ENCODE measurements at regions not wholly inside any gene's neighbourhood (a gene's known extent, or its start where the extent isn't known, plus 50 kb on each side); places are given as distances from the start of the nearest gene placed in this dataset.

DNA sequence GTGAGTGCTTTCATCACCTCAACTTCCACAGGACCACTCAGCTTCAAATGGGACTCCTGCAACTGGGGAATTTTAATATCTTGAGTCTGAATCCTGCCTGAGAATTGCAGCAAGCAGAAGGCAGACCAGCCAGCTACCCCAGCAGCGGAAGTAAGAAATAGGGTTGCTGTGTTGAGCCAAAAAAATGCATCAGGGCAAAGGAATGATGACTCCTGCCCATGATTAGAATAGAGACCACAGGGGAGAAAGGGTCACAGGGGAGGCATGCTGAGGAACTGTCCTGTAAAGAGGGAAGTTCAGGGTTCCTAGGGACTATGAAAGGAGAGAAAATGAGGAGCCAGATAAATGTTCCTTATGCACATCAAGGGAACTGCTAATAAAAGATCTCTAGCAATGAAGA lies 370.2 kb downstream of the KCTD12 start:
- DNase-seq (ENCODE audit: low read depth): no peak

- no peak for DNase-seq (ENCODE audit: low read depth)
Observed at GRCh38 chr13:76512721-76513145, 373.5 kb downstream of the KCTD12 start.

- DNase-seq (ENCODE audit: low read depth): no peak
Observed at GRCh38 chr13:76505437-76505836, 380.8 kb downstream of the KCTD12 start.

DNA sequence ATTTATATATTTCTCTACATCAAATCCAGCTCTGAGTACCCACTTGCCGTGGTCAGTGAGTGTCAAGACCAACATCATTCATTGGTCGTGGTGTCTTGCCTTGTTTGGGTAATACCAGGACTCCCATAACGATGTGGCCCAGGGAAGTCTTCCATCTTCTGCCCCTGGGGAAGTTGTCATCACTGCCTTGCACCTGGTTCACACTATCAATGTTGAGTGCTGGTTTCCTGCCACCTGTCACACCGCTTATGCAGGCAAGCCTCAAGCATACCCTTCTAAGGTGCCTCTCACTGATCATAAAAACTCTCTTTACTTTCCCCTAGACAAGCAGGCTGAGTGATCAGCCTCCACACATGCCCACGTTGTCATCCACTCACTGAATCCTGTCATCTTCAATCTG lies 382.4 kb downstream of the KCTD12 start:
- DNase-seq (ENCODE audit: low read depth): no peak

GRCh38 chr13:76503291-76503690 lies 382.9 kb downstream of the KCTD12 start:
- no peak for DNase-seq (ENCODE audit: low read depth)

- no peak for DNase-seq (ENCODE audit: low read depth)
Observed at GRCh38 chr13:76500894-76501293, 385.3 kb downstream of the KCTD12 start.

DNA sequence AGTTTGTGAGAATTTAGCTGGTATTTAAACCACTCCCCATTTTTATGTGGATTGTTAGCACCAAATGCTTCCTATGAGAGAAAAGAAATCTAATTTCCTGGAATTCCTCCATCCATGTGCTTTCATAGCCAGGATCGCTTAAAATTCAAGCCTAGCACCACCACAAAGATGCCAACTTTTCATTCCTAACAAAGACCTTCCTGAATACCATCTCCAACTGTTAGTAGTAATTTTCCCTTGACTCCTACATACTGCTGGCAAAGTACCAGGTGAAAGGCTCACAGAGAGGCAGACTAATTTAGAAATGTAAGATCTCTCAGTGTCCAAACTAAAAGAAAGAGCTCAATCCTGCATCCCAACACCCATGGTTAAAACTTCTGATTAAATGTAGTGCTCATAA lies 386.3 kb downstream of the KCTD12 start:
- DNase-seq (ENCODE audit: low read depth): no peak

- no peak for DNase-seq (ENCODE audit: low read depth)
Observed at GRCh38 chr13:76489274-76489673, 396.9 kb downstream of the KCTD12 start.

DNA sequence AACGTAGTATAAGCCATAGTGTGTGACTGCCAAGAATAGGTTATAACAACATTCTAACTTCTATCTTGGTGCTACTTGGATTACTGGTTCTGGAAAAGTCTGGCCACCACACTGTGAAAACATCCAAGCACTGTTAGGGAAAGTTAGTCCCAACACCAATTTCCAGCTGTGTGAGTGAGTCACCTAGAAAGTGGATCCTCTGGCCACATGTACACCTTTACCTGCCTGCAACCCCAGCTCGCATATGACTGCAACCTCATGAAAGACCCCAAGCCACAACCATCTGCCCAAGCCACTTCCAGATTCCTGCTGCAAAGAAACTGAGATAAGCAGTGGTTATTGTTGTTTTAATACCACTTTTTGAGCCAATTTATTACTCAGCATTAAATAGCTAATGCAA lies 404.5 kb downstream of the KCTD12 start:
- DNase-seq (ENCODE audit: low read depth): no peak

DNA sequence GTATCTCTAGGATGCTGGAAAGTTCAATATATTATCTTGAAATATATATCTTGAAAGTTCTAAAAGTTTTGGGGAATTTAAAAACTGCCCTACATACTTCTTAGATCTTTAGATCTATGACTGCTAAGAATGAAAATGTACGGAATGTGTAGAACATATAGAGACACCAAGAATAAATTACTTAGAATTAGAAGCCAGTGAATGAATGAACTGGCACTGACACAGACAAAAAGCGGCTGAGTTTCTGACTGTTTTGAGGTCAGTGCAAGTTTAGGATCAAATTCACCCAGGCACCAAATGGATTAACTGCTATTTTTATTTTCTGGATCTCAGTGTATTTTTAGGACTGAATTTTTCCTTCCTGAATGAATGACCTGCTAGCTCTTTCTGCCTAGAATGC lies 411.2 kb downstream of the KCTD12 start:
- DNase-seq (ENCODE audit: low read depth): no peak

DNA sequence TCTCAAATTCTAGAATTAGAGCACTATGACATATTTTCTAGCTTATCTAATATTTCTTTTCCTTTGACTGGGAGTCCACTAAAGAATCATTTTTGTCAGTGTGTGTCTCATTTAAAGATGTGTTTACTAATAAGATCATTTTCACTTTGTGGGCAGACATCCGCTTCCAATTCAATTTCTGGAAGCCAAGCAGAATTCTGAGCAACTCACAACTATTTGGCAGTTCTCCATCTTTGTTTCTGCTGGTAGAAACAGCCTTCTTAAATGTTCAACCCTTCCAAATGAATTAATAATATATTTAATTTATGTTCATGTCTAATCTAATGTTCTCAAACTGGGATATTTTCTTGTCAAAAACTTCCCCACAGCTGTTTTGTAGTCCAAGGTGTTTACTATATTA lies 411.8 kb downstream of the KCTD12 start:
- no peak for DNase-seq (ENCODE audit: low read depth)

DNA sequence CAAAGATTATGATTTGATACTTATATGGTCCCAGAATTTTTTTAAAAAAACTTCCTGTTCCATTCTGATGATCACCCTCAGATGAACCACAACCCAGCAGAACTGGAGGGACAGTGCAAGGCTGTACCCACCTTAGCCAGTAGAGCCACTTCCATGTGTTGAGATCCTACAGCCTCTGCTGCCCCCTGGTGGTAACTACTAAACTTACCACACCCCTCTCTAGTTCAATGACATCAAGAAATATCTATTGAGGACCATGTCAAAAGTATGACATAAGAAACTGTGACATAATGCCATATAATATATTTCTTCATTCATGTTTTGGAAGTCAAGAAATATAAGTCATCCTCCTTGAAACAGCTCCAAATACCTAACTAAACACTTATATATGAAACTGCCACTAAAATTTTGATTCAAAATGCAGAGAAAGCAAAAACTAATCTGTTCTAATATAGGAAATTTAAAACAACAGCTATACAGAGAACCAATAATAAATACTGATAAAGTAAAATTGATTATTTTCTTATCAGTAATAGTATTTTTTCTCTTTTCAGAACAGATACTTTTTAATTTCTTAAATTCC lies 412.6 kb downstream of the KCTD12 start:
- peak; percentile 18 for DNase-seq (ENCODE audit: low read depth)

- DNase-seq (ENCODE audit: low read depth): no peak
Observed at GRCh38 chr13:76472916-76473315, 413.3 kb downstream of the KCTD12 start.

DNA sequence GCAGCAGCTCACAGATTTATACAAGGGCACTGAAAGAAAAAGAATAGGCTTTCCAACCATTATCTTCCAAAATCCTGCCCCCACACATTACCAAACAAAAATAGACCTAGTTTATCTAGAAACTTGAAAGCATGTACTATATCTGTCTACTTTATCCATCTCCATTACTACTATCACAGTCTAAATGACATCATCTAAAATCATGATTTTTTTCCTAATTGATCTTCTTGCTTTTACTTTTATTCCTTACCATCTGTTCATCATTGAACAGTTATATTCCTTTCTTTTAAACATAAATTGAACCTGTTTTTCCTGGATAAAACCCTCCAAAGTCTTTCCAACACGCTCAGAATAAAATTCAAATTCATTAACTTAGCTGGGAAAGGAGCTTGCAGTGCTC lies 414.7 kb downstream of the KCTD12 start:
- no peak for DNase-seq (ENCODE audit: low read depth)

DNA sequence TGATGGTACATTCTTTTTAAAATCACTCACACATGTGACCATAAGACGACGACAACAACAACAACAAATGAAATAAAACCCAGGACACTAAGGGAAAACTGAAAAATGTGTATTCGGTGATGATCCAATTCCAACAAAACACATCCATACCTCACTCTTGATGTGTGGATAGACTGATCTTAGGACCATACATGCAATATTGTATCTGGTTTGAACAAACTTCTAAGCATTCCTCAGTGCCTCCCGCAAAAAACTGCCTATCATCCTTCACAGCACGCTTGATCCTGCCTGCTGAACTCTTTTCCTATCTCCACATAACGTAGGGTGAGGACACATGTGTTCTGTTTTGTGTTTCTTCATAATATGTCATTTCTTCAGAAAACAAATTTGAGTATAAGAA lies 415.2 kb downstream of the KCTD12 start:
- DNase-seq (ENCODE audit: low read depth): no peak

- no peak for DNase-seq (ENCODE audit: low read depth)
Observed at GRCh38 chr13:76466043-76466442, 420.2 kb downstream of the KCTD12 start.

DNA sequence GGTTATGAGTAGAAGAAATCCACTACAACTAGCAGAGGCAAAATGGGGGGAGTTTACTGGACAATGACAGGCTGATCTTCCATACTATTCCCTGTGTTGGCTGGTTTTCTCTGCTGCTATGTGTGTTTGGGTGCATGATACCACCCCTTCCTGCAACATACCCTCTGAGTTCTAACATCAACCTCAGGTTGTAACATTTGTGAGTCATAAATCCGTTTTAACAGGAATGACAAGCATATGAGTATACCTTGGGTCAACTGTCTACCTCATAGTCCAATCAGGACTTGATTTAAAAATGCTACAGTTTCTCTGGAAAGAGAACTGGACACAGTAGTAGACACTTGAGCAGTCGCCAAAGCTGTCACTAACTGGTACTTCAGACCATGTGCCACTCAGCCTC lies 422.9 kb downstream of the KCTD12 start:
- DNase-seq (ENCODE audit: low read depth): no peak

GRCh38 chr13:76461999-76462398 lies 424.2 kb downstream of the KCTD12 start:
- no peak for DNase-seq (ENCODE audit: low read depth)

DNA sequence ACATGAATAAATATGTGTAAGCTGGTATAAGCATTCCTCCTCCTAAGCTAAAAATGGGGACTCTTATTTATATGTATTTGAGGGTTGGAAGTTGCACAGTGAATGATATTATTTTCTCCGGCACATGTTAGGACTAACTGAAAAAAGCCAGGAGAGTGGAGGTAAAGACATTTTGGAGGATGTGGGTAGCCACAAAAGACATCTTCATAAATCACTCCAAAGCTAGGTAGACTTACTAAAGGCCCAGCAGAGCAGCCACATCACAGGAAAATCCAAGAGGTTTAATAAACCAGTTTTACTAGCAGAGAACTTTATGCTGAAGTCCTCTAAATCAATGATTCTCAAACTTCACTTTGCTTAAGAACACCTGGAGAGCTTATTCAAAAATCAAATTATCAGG lies 424.7 kb downstream of the KCTD12 start:
- DNase-seq (ENCODE audit: low read depth): no peak

DNA sequence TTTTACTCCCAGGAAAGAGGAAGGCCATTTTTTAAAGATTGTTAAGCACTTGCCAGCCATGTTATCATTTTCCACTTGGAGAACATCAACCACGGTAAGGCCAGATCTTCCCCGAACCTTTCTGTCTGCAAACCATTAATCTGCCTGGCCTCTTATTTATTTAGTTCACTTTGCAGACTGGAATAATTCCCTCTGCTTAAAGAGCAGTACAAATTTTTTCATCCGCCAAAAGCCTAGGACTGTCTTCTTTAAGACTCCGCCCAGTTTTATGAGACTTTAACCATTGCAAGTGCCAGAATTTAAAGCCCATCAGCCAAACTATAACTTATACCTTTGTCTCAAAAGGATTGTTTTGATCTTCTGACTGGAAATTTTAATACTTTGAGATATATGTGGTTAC lies 426.3 kb downstream of the KCTD12 start:
- DNase-seq (ENCODE audit: low read depth): no peak

- no peak for DNase-seq (ENCODE audit: low read depth)
Observed at GRCh38 chr13:76455960-76456359, 430.2 kb downstream of the KCTD12 start.

GRCh38 chr13:76454991-76455390 lies 431.2 kb downstream of the KCTD12 start:
- DNase-seq (ENCODE audit: low read depth): no peak

- no peak for DNase-seq (ENCODE audit: low read depth)
Observed at GRCh38 chr13:76449716-76450115, 436.5 kb downstream of the KCTD12 start.

DNA sequence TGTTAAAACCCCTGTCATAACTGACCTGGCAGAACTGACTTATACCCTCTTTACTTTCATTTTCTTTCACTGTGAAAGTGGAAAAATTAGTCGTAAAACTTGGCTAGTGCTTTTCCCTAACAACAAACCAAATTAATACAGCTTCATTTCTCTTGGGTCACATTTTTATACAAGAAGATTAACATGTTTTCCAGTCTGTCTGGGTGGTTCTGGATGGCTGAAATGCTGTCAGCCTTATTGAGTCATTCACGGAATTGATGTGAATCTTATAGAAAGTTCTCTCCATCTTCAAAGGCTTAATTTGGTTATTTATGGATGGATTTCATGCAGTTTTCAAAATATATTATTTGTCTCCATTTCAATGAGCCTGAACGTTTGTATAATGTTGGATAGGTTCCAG lies 440.0 kb downstream of the KCTD12 start:
- DNase-seq (ENCODE audit: low read depth): no peak

GRCh38 chr13:76440568-76440967 lies 445.6 kb downstream of the KCTD12 start:
- no peak for DNase-seq (ENCODE audit: low read depth)
